ENCODE measurements at regions not wholly inside any gene's neighbourhood (a gene's known extent, or its start where the extent isn't known, plus 50 kb on each side); places are given as distances from the start of the nearest gene placed in this dataset.
A peak's percentile ranks its signal among the peaks of the same experiment; 100 is the strongest.
"Not testable (repeated sequence)": the region's sequence is repeated elsewhere in the genome, so short reads cannot be mapped to it uniquely, and the experiment has no call there.

DNA sequence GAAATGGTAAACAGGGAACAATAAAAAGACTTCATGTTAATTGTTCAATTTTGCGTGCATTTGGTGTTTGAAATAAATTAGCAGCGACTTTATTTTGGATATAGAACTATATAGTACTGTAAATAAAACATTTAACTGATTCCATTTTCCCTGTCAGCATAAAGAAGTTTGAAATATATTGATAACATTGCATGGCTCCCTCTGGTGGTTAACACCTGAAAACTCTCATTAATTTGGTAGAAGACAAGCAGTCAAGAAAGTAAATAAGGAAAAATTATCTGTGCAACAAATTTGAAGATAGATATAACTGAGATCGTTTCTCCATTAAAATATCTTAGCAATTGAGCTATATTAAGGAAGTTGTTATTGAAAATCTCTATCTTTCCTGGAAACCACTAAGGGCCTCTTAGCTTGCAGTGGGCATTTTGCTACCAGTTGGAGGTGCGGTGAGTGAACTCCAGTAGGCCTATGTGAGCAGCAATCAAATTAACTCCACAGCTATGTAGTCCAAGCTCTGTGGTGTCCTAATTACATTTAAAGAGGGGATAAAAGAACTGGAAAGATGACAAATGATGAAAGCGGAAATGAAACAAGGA lies 435.7 kb upstream of the FKBP1C start:
- intact Hi-C loops (cut with DNase I; ENCODE audit: low total_unique reads) = no loop called here
- DNase-seq = peak in 1 of 2 donors; percentile 30
- H3K4me1 ChIP-seq = no peaks in the 10 kb centered on the region
- H3K27me3 ChIP-seq = no peaks in the 10 kb centered on the region
- WGBS, 5 donors = 48 to 53% (median 51%) methylated on average over 5 of the region's 5 CpGs
- H3K4me3 ChIP-seq = no peak overlapping the region
- TF ChIP-seq EP300 (IDR thresholded peaks at IDR 0.05) = no peak
- TF ChIP-seq, protein P1, sequence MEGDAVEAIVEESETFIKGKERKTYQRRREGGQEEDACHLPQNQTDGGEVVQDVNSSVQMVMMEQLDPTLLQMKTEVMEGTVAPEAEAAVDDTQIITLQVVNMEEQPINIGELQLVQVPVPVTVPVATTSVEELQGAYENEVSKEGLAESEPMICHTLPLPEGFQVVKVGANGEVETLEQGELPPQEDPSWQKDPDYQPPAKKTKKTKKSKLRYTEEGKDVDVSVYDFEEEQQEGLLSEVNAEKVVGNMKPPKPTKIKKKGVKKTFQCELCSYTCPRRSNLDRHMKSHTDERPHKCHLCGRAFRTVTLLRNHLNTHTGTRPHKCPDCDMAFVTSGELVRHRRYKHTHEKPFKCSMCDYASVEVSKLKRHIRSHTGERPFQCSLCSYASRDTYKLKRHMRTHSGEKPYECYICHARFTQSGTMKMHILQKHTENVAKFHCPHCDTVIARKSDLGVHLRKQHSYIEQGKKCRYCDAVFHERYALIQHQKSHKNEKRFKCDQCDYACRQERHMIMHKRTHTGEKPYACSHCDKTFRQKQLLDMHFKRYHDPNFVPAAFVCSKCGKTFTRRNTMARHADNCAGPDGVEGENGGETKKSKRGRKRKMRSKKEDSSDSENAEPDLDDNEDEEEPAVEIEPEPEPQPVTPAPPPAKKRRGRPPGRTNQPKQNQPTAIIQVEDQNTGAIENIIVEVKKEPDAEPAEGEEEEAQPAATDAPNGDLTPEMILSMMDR (IDR thresholded peaks at IDR 0.05) = peak in 2 of 7 experiments; percentile 31 to 36
- TF ChIP-seq POLR2AphosphoS5 (IDR thresholded peaks at IDR 0.05) = no peak
- no peaks in the 10 kb centered on the region for H3K9me3 ChIP-seq
- H3K27ac ChIP-seq = no peak overlapping the region
- H3K36me3 ChIP-seq = no peaks in the 10 kb centered on the region

DNA sequence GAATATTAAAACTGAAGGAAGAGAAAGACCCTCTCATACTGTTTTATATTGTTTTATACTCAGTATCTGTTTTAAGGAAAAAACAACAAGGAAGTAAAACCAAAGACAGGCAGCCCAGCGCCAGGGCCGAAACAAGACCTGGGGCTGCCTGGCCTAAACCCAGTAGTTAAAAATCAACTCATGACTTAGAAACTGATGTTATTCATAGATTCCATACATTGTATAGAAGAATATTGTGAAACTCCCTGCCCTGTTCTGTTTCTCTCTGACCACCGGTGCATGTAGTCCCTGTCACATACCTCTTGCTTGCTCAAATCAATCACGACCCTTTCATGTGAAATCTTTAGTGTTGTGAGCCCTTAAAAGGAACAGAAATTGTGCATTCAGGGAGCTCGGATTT lies 445.1 kb upstream of the FKBP1C start:
- H3K4me3 ChIP-seq; DNase-seq; intact Hi-C loops (cut with DNase I; ENCODE audit: low total_unique reads); H3K4me1 ChIP-seq; H3K27ac ChIP-seq; H3K27me3 ChIP-seq; H3K9me3 ChIP-seq; H3K36me3 ChIP-seq: not testable (repeated sequence)
- WGBS, 5 donors = 61 to 84% (median 65%) methylated on average over 5 of the region's 5 CpGs

DNA sequence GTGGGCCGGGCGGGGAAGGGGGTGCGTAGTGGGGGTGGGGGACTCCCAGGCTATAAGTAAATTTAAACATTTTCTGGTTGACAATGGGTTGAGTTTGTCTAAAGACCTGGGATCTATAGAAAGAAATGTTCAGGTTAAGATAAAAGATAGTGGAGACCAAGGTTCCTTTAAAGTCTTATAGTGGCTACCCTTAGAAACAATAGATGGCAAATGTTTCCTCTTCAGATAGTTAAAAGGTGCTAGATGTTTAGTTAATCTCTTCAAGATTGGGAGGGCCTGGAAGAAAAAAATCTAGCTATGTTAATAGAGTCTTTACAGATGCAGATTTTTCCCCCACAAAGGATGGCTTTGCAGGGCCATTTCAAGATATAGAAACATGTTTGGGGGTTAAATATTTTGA lies 446.4 kb upstream of the FKBP1C start:
- Histone ChIP-seq H3K27ac (no peak overlapping the region), H3K27me3 (no peaks in the 10 kb centered on the region), H3K36me3 (no peaks in the 10 kb centered on the region), H3K9me3 (no peaks in the 10 kb centered on the region), H3K4me3 (no peak overlapping the region), H3K4me1 (no peaks in the 10 kb centered on the region)
- WGBS, 5 donors = 30 to 60% (median 47%) methylated on average over 3 of the region's 3 CpGs
- TF ChIP-seq POLR2AphosphoS5 (IDR thresholded peaks at IDR 0.05) (no peak), POLR2A (IDR thresholded peaks at IDR 0.05) (no peak), EP300 (IDR thresholded peaks at IDR 0.05) (no peak)
- TF ChIP-seq, protein P1 (IDR thresholded peaks at IDR 0.05) = no peak
- DNase-seq = no peak
- intact Hi-C loops (cut with DNase I; ENCODE audit: low total_unique reads) = no loop called here

DNA sequence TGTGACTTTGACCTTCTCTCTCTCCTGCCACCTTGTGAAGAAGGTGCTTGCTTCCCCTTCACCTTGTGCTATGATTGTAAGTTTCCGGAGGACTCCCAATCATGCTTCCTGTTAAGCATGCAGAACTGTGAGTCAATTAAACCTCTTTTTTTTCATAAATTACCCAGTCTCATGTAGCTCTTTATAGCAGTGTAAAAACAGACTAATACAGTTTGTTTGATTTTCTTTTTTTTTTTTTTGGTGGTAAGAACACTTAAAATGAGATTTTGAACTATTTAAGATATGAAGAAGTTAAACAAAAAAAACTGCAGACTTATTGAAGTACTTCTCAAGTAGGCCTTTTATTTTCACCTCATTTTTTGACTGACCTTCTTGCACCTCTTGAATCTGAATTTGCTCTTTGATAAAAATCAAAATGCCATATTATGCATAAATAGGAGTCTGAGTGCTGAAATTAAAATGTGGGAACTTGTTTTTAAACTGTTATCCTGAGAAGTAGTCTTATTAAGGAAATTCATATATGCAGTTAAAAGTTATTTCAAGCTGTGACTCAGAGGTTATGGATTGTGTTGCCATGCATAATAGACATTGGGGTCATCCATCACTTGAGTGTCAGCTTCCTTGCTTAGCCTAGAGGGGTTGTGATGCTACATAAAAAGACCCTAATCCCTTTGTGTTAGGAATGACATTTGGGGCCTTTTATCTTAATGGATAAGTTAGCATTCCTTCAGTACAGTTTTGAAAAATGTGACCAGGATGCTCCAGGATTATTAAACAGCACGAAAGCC lies 447.9 kb upstream of the FKBP1C start:
- no peak for DNase-seq
- H3K27ac ChIP-seq = no peak overlapping the region
- TF ChIP-seq POLR2AphosphoS5 (IDR thresholded peaks at IDR 0.05) = no peak
- TF ChIP-seq, protein P1 (IDR thresholded peaks at IDR 0.05) = no peak
- H3K4me1 ChIP-seq = no peaks in the 10 kb centered on the region
- no peaks in the 10 kb centered on the region for H3K27me3 ChIP-seq
- no peaks in the 10 kb centered on the region for H3K9me3 ChIP-seq
- intact Hi-C loops (cut with DNase I; ENCODE audit: low total_unique reads) = no loop called here
- H3K36me3 ChIP-seq = no peaks in the 10 kb centered on the region
- no peak overlapping the region for H3K4me3 ChIP-seq
- WGBS, 5 donors = 49 to 65% (median 58%) methylated on average over 2 of the region's 2 CpGs

DNA sequence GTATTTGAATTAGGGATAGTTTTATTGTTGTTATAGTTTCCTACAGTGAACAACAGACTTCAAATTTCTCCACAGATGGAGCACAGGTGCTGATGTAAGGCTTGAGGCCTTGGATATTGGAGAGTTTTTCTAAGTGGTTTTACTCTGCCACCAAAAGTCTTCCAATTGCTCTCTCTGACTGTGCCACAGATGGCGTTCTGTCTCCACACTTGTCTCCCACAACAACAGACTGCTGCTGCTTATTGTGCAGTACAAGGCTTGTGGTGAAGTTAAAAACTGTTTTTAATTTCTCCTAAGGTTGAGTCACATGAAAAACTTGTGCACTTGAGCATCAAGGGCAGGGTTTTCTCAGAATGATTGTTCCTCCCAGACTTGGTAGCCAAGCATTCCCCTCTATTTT lies 460.9 kb upstream of the KHDRBS2 start:
- TF ChIP-seq EP300 (IDR thresholded peaks at IDR 0.05) = no peak
- TF ChIP-seq POLR2AphosphoS5 (IDR thresholded peaks at IDR 0.05) = no peak
- TF ChIP-seq, protein P1 (IDR thresholded peaks at IDR 0.05) = no peak
- TF ChIP-seq POLR2A (IDR thresholded peaks at IDR 0.05) = no peak
- 75 to 92% (median 80%) methylated on average over 1 of the region's 1 CpG for WGBS, 5 donors
- no peak overlapping the region for H3K27ac ChIP-seq
- H3K4me3 ChIP-seq = no peak overlapping the region
- DNase-seq = no peak
- no peaks in the 10 kb centered on the region for H3K27me3 ChIP-seq
- no peaks in the 10 kb centered on the region for H3K36me3 ChIP-seq
- intact Hi-C loops (cut with DNase I; ENCODE audit: low total_unique reads) = no loop called here
- H3K9me3 ChIP-seq = peaks cover 0 to 3% (median 0%) of the 10 kb centered on the region in 4 donors
- no peaks in the 10 kb centered on the region for H3K4me1 ChIP-seq
